NB4 (cell line): ENCODE measurements at regions not wholly inside any gene's neighbourhood (a gene's known extent, or its start where the extent isn't known, plus 50 kb on each side); places are given as distances from the start of the nearest gene placed in this dataset.

Experiments used
- DNase-seq: peaks from one replicate; pipeline ENCODE4 v3.0.0; 2010; ENCODE audit warnings: low read depth
- H3K4me3 ChIP-seq: one replicate; pipeline ENCODE4 v1.5.1; 2011; ENCODE audit warnings: mild to moderate bottlenecking, low read depth, low read length, moderate library complexity
- MYC ChIP-seq: IDR thresholded peaks from 2 replicates; pipeline ENCODE4 v1.6.1; 2011; ENCODE audit warnings: low read depth, low read length
- POLR2A ChIP-seq: IDR thresholded peaks from 2 replicates; pipeline ENCODE4 v1.6.1; 2011; ENCODE audit warnings: mild to moderate bottlenecking; ENCODE audit not compliant: insufficient read length; ENCODE audit errors: extremely low read depth
- TF ChIP-seq, protein P1 (sequence below): IDR thresholded peaks from 2 replicates; pipeline ENCODE4 v1.6.1; 2011; ENCODE audit warnings: low read depth, low read length
- TF ChIP-seq, protein P2 (sequence below): IDR thresholded peaks from one replicate; pipeline ENCODE4 v1.5.1; 2012; ENCODE audit warnings: low read depth, low read length

GRCh38 chr21:24671901-24672300 is 935.4 kb downstream of the MRPL39 start:
- no peak overlapping the region for H3K4me3 ChIP-seq
- TF ChIP-seq MYC = no peak
- TF ChIP-seq POLR2A = no peak
- TF ChIP-seq, protein P1, sequence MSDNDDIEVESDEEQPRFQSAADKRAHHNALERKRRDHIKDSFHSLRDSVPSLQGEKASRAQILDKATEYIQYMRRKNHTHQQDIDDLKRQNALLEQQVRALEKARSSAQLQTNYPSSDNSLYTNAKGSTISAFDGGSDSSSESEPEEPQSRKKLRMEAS = no peak
- TF ChIP-seq, protein P2, sequence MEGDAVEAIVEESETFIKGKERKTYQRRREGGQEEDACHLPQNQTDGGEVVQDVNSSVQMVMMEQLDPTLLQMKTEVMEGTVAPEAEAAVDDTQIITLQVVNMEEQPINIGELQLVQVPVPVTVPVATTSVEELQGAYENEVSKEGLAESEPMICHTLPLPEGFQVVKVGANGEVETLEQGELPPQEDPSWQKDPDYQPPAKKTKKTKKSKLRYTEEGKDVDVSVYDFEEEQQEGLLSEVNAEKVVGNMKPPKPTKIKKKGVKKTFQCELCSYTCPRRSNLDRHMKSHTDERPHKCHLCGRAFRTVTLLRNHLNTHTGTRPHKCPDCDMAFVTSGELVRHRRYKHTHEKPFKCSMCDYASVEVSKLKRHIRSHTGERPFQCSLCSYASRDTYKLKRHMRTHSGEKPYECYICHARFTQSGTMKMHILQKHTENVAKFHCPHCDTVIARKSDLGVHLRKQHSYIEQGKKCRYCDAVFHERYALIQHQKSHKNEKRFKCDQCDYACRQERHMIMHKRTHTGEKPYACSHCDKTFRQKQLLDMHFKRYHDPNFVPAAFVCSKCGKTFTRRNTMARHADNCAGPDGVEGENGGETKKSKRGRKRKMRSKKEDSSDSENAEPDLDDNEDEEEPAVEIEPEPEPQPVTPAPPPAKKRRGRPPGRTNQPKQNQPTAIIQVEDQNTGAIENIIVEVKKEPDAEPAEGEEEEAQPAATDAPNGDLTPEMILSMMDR = no peak
- no peak for DNase-seq

GRCh38 chr21:24658926-24659325 is 948.4 kb downstream of the MRPL39 start:
- no peak for DNase-seq
- no peak overlapping the region for H3K4me3 ChIP-seq
- no peak for TF ChIP-seq MYC
- no peak for TF ChIP-seq POLR2A
- TF ChIP-seq, protein P1 = no peak
- TF ChIP-seq, protein P2 = no peak

DNA sequence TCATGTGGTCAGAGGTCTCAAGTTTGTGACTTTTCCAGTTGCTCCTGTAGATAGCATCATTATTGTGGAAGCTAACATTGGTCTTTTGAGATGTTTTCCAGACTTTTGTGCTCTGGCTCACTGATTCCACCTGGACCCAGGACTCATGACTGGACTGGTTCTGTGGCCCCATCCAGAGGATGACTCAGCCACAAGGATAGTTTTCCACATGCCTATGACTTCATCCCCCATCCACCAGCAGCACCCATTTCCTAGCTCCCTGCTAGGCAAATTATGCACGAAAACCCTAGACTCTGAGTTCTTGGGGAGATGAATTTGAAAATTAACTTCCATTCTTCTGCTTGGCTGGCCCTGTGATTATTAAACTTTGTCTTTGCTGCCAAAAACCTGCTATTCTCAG is 949.3 kb downstream of the MRPL39 start:
- no peak for DNase-seq
- no peak overlapping the region for H3K4me3 ChIP-seq
- TF ChIP-seq, protein P1 = no peak
- no peak for TF ChIP-seq MYC
- TF ChIP-seq POLR2A = no peak
- TF ChIP-seq, protein P2 = no peak

GRCh38 chr21:24649691-24650090 is 957.6 kb downstream of the MRPL39 start:
- DNase-seq = no peak
- no peak for TF ChIP-seq POLR2A
- TF ChIP-seq, protein P2 = no peak
- TF ChIP-seq, protein P1 = no peak
- TF ChIP-seq MYC = no peak
- H3K4me3 ChIP-seq = no peak overlapping the region

DNA sequence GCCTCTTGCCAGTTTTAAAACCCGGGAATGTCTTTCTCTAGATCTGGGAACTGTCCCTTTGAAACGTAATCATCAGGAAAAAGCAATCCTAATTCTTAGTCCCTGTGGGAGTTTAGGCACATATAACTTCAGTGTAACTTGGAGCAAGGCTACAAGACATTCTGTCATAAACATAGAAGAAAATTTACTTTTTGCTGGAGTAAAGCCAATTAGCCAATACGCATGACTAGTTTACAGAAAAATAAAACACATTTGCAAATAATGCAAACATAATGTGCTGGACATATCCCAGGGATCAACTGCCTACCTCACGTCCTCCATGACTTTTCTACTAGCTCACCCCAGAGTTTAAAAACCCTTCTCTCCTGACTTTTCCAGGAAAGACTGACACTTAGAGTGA is 970.6 kb downstream of the MRPL39 start:
- H3K4me3 ChIP-seq = no peak overlapping the region
- DNase-seq = no peak
- TF ChIP-seq POLR2A (no peak), MYC (no peak)
- TF ChIP-seq, protein P1 = no peak
- TF ChIP-seq, protein P2 = no peak

- TF ChIP-seq, protein P1 = no peak
- TF ChIP-seq, protein P2 = no peak
- TF ChIP-seq MYC = no peak
- no peak for TF ChIP-seq POLR2A
- no peak for DNase-seq
- H3K4me3 ChIP-seq = no peak overlapping the region
Observed at GRCh38 chr21:24634749-24635148, 972.5 kb downstream of the MRPL39 start.
